ENCODE measurements at regions not wholly inside any gene's neighbourhood (a gene's known extent, or its start where the extent isn't known, plus 50 kb on each side); places are given as distances from the start of the nearest gene placed in this dataset.

DNA sequence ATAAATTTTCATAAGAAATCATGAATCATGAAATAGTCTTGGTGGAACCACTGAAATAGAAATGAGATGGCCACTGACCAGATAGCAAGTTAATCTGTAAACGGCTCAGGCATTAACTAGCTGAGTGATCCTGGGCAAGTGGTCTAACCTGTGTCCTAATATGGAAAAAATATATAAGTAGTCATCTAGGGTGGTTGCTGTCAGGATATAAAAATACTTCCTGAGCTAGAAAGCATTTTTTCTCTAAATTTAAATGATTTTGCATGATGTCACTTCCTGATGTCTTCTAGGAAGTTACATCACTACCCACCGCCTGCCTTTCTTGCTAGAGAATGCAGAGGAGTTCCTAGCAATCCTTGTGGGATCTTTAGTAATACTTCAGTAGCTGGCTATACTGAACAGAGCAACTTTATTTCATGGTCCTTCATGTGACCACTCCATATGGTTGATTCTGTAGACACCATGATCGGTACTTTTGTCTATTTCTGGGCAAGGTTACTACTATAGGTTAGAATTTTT lies 228.1 kb upstream of the CEP162 start:
- H3K9me3 ChIP-seq, result no peaks in the 10 kb centered on the region
- H3K27me3 ChIP-seq, result no peaks in the 10 kb centered on the region
- no peaks in the 10 kb centered on the region for H3K36me3 ChIP-seq
- H3K27ac ChIP-seq, result no peak overlapping the region
- H3K4me3 ChIP-seq, result no peak overlapping the region
- WGBS, 2 donors (ENCODE audit: low coverage in 1 of 2), result 58 to 76% methylated on average over 3 of the region's 3 CpGs
- intact Hi-C loops (cut with DNase I; ENCODE audit: low total_unique reads) (no loop called here), in situ Hi-C loops (cut with MboI; ENCODE audit: low pct_ligation_motif_present in 1 of 4, low pct_unique_long_range_greater_than_20kb in 1 of 4, low sequenced_read_pairs in 3 of 4) (no loop called here)
- no peaks in the 10 kb centered on the region for H3K4me1 ChIP-seq
- DNase-seq, result no peak
- TF ChIP-seq POLR2AphosphoS5 (IDR thresholded peaks at IDR 0.05) (no peak), POLR2A (IDR thresholded peaks at IDR 0.05) (no peak), EP300 (IDR thresholded peaks at IDR 0.05; ENCODE audit: low read depth) (no peak)
- TF ChIP-seq, protein P1, sequence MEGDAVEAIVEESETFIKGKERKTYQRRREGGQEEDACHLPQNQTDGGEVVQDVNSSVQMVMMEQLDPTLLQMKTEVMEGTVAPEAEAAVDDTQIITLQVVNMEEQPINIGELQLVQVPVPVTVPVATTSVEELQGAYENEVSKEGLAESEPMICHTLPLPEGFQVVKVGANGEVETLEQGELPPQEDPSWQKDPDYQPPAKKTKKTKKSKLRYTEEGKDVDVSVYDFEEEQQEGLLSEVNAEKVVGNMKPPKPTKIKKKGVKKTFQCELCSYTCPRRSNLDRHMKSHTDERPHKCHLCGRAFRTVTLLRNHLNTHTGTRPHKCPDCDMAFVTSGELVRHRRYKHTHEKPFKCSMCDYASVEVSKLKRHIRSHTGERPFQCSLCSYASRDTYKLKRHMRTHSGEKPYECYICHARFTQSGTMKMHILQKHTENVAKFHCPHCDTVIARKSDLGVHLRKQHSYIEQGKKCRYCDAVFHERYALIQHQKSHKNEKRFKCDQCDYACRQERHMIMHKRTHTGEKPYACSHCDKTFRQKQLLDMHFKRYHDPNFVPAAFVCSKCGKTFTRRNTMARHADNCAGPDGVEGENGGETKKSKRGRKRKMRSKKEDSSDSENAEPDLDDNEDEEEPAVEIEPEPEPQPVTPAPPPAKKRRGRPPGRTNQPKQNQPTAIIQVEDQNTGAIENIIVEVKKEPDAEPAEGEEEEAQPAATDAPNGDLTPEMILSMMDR (IDR thresholded peaks at IDR 0.05), result no peak

DNA sequence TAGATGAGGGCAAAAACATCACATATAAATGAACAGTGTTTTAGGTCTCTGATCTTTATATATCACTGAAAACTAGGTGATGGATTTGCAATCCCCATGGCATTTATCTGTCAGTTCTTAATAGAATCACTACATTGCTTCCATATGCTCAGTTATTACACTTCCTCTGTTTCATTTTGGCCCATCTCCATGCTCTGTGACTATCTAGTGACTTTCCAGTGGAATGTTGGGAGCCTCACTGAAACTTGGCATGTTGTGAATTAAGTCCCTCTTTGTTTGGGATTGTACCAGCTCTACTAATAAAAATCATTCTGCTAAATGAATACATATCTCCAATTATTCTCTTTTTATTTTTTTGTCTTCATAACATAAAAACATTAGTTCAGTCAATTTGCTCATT lies 226.1 kb upstream of the CEP162 start:
- DNase-seq, result no peak

DNA sequence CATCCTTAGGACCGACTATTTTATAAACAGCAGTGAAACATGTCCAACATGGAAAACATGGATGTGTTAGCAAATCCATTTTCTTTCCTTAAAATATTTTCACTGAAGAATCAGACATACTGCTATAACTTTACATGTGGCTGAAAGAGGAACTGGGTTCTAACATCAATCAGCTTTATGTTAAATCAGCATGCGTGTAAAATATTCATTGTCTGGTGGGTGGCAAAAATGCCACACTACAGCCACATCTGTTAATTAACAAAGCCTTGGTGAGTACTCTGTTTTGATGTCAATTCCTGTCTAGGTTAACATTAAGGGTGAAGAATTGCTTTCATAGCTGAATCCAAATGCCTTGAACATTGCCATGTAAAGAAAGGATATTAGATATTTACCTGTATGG lies 222.6 kb upstream of the CEP162 start:
- H3K9me3 ChIP-seq, result no peaks in the 10 kb centered on the region
- H3K4me3 ChIP-seq, result no peak overlapping the region
- TF ChIP-seq EP300 (IDR thresholded peaks at IDR 0.05; ENCODE audit: low read depth) (no peak), POLR2A (IDR thresholded peaks at IDR 0.05) (no peak), POLR2AphosphoS5 (IDR thresholded peaks at IDR 0.05) (no peak)
- TF ChIP-seq, protein P1 (IDR thresholded peaks at IDR 0.05), result no peak
- H3K27ac ChIP-seq, result no peak overlapping the region
- in situ Hi-C loops (cut with MboI; ENCODE audit: low pct_ligation_motif_present in 1 of 4, low pct_unique_long_range_greater_than_20kb in 1 of 4, low sequenced_read_pairs in 3 of 4), result no loop called here
- H3K27me3 ChIP-seq, result no peaks in the 10 kb centered on the region
- WGBS, 2 donors (ENCODE audit: low coverage in 1 of 2), result 71 to 82% methylated on average over 2 of the region's 2 CpGs
- H3K4me1 ChIP-seq, result no peaks in the 10 kb centered on the region
- DNase-seq, result no peak
- no peaks in the 10 kb centered on the region for H3K36me3 ChIP-seq
- intact Hi-C loops (cut with DNase I; ENCODE audit: low total_unique reads), result no loop called here

More for the DNA sequence above, 226.1 kb upstream of the CEP162 start:
- Histone ChIP-seq H3K27ac (no peak overlapping the region), H3K4me1 (no peaks in the 10 kb centered on the region), H3K9me3 (no peaks in the 10 kb centered on the region), H3K4me3 (no peak overlapping the region), H3K27me3 (no peaks in the 10 kb centered on the region), H3K36me3 (no peaks in the 10 kb centered on the region)
- in situ Hi-C loops (cut with MboI; ENCODE audit: low pct_ligation_motif_present in 1 of 4, low pct_unique_long_range_greater_than_20kb in 1 of 4, low sequenced_read_pairs in 3 of 4) (no loop called here), intact Hi-C loops (cut with DNase I; ENCODE audit: low total_unique reads) (no loop called here)
- TF ChIP-seq POLR2AphosphoS5 (IDR thresholded peaks at IDR 0.05), result no peak
- TF ChIP-seq, protein P1 (IDR thresholded peaks at IDR 0.05), result no peak

DNA sequence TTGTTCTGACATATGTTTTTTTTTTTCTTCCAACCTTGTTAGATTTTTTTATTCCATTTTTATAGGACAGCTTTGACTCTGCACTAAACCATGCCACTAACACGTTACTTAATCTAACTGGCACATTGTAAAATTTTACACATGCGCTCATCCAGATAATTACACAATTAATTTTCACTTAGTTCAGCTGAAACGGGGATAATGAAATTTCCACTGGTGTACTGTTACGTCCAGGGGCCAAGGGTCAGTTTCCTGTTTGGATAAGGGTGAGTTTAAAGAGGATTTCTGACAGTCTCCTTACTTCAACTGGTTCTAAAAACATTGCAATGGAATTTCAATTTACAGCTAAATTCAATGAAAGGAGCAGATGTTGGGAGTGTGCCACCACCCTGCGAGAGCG lies 221.8 kb upstream of the CEP162 start:
- H3K9me3 ChIP-seq, result no peaks in the 10 kb centered on the region
- 36 to 62% methylated on average over 2 to 6 of the region's 6 CpGs for WGBS, 2 donors (ENCODE audit: low coverage in 1 of 2)
- no peaks in the 10 kb centered on the region for H3K36me3 ChIP-seq
- H3K27me3 ChIP-seq, result no peaks in the 10 kb centered on the region
- H3K4me3 ChIP-seq, result no peak overlapping the region
- DNase-seq, result no peak
- H3K27ac ChIP-seq, result no peak overlapping the region
- intact Hi-C loops (cut with DNase I; ENCODE audit: low total_unique reads), result no loop called here
- TF ChIP-seq, protein P1 (IDR thresholded peaks at IDR 0.05), result no peak
- no peak for TF ChIP-seq EP300 (IDR thresholded peaks at IDR 0.05; ENCODE audit: low read depth)
- no peak for TF ChIP-seq POLR2A (IDR thresholded peaks at IDR 0.05)
- TF ChIP-seq POLR2AphosphoS5 (IDR thresholded peaks at IDR 0.05), result no peak
- no peaks in the 10 kb centered on the region for H3K4me1 ChIP-seq
- in situ Hi-C loops (cut with MboI; ENCODE audit: low pct_ligation_motif_present in 1 of 4, low pct_unique_long_range_greater_than_20kb in 1 of 4, low sequenced_read_pairs in 3 of 4), result loop anchor here in 1 of 4 donors (25.0 kb wide), 1 partner anchor 513 kb away; no protein-coding TSS in a partner anchor
